Renal cortex interstitium (tissue), 11 donors: ENCODE measurements at regions not wholly inside any gene's neighbourhood (a gene's known extent, or its start where the extent isn't known, plus 50 kb on each side); places are given as distances from the start of the nearest gene placed in this dataset.

Experiments
- DNase-seq, 11 donors: peaks; one replicate each; pipeline ENCODE4 v3.0.0-alpha.2; 2013; ENCODE audit warnings: low read depth in 9 of 11, low spot score in 4 of 11; ENCODE audit errors: extremely low read depth in 1 of 11

- no peak for DNase-seq
These were observed 764.7 kb downstream of the MTRR start for GRCh38 chr5:8633696-8634095.

DNA sequence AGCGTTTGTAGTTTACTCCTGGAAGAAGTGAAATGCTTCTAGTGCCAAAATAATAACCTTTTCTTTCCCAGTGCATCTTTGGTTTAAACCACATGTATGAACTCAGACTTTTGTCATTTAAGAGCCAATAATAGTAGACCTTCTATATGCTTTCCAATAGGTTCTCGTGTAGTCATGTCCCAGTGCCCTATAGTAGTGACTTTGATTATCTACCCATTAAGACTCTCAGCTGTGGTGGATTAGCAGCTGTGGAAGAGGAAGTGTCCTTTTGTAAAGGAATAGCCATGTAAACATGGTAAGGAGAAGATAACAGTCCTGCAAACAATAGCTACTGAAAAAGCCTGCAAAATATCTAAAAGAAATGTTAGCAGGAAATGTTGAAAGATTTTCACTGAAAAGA, 765.3 kb downstream of the MTRR start:
- DNase-seq = no peak

- DNase-seq = no peak
These were observed 773.0 kb downstream of the MTRR start for GRCh38 chr5:8641786-8642505.

- DNase-seq = no peak
These were observed 775.4 kb downstream of the MTRR start for GRCh38 chr5:8644377-8644776.

DNA sequence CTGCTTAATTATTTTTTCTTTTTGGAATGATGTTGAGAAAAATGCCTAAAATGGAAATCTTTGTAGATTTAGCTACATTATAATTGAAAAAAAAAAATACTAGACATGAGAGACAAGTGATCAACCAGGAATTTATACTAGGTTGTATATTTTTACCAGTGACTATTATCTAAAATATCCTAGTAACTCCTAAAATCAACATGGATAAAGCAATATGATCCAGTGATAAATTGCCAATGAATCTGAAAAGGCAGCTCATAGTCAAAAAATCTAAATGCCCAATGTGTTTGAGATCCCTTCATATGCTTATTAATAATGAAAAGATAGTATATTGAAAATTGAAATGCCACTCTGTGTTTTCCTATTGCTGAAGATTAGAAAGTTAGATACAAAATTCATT, 778.2 kb downstream of the MTRR start:
- DNase-seq = no peak

DNA sequence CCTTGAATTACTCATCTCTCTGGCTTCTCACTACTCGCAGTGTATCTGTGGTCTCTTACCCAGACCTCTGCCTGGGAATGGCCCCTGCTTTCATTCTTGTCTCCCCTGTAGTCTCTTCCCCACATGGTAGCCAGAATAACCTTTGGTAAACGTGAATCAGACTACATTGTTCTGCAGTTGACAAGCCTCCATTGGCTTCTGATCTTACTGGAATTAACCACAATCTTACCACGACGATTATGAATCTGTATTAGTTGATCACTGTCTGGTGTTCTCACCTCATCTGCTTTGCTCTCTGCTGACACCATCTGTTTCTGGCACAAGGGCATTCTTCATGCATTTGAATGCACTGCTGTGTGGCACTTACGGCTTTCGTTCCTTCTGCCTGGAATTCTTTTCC, 781.2 kb downstream of the MTRR start:
- no peak for DNase-seq

- no peak for DNase-seq
These were observed 791.4 kb downstream of the MTRR start for GRCh38 chr5:8660133-8660893.

DNA sequence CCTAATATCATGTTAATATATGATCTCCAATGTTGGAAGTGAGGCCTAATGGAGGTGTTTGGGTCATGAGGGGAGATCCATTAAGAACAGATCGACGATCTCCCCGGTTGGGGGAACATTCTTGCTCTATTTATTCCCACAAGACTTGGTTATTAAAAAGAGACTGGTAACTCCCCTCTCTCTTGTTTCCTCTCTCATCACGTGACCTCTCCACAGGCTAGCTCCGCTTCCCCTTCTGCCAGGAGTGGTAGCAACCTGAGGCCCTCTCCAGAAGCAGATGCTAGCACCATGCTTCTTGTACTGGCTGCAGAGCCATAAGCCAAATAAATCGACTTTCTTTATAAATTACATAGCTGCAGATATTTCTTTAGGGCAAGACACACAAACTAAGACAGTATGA, 794.4 kb downstream of the MTRR start:
- no peak for DNase-seq

GRCh38 chr5:8675182-8675581, 806.2 kb downstream of the MTRR start:
- no peak for DNase-seq

GRCh38 chr5:8676695-8677094, 807.7 kb downstream of the MTRR start:
- DNase-seq = no peak

DNA sequence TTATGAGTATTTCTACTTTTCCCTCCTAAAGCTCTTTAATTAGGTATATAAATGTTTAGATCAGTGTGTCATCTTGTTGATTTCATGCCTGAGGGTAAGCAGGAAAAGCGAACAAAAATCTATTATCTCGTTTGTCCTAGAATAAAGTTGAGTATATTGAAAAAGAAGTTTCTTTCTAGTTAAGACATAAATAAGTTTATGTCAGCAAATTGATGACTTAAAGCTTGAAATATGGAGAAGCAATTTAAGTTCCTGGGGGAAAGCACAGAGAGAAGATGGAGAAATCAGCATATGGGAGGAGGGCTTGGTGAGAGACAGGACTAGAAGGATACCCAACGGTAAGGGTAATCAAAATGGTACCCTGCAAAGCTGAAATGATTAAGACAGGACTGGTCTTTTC, 813.4 kb downstream of the MTRR start:
- DNase-seq = no peak

DNA sequence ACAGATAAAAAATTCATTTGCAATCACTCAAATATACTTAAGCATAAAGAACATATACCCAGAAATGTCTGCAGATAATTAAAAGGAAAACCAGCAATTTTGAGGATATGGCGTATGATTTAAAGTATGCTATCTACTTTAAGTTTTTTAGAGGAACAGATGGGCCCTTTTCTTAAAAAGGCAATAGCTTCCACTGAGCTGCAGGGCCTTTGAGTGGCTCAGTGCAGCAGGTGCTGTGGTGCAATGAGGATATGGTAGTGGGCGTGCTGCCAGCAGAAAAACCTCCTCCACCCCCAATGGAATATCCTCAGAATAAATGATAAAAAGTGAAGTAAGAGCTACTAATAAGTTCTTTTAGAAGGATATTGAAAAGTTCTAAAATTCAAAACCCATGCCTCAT, 814.5 kb downstream of the MTRR start:
- DNase-seq = no peak

DNA sequence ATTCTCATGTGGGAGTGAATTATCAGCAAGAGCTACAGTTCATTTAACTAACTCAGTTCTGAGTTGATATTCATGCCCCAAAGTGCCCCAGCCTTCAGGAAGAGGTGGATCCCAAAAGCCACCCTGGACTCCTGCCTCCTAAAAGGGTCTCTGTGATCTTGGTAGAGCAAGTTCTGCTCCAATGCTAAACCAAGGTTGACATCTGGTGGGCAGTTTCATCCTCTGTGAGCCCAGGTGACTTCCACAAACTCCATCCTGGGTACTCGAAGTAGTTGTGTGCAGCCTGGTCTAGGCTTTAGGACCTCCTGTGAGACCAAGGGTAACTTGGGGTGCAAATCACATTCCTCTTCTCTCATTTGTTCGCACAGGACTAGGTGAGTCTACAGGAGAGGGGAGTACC, 816.8 kb downstream of the MTRR start:
- no peak for DNase-seq

DNA sequence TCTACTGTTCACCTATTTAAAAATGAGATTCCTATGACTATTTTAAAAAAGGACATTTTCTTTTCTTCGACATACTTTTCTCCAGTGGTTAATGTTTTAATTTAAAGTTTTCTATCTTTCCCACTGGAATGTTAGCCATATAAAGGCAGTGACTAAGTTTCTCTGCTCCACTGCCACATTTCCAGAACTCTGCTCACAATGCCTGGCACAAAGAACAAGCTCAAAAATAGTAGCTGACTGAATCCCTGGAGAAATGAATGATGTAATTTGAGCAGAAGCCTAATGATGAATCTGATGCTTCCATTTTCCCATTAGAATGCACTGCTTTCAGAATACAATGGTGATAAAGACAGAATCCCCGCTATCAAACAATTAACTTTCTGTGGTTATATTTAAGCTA, 817.8 kb downstream of the MTRR start:
- DNase-seq = no peak

DNA sequence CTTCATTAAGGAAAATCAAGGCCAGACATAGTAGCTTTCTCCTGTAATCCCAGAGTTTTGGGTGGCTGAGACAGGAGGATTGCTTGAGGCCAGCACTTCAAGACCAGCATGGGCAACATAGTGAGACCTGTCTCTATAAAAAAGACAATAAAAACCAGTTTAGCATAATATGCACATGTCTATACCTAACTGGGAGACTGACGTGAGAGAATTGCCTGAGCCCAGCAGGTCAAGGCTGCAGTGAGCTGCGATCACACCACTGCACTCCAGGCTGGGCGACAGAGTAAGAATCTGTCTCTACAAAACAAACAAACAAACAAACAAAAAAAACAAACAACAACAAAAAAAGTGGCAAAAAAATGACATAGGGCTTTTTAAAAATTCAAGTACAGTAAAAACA, 820.8 kb downstream of the MTRR start:
- no peak for DNase-seq

GRCh38 chr5:8691221-8691620, 822.3 kb downstream of the MTRR start:
- no peak for DNase-seq

GRCh38 chr5:8693341-8693844, 824.4 kb downstream of the MTRR start:
- no peak for DNase-seq

- DNase-seq = no peak
These were observed 825.6 kb downstream of the MTRR start for GRCh38 chr5:8694545-8694944.

DNA sequence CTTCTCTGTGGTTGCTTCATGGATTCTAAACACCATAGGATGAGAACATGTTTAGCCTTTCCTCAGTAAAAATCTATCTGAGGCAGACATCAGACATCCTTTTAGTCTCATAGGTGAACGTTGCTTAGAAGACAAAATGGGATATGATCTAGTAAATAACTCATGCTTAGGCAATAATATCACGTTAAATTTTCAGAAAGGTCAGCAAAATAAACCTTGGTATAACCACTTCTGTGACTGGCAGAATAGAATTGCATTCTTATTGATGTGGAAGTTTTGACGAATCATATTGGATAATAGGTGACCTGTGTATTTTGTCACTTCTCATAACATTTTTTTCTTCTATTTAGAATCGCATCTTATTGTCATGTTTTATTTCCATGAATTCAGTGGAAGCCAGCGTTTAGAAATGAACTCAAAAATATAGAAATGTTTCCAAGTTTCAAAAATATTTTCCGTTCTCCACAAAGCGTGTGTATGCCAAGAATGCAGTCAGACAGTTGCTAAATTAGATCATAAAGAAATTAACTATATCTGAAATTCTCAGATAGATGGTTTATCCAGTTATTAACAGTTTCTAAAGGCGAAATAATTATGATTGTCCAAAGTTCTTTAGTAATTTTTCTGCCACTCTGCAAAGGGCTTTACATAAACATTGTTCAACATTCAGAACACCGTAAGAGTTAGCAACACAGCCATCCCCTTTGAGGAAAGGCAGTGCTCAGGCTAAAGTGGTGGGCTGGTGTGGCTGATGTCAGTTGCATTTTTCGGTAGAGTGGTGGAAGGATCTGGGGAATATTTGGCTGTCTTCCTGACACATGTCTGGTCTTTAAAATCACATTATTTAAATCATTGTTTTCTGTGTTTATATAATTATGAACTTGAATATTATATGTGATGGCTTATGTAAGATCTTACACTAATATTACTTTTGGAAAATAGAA, 827.2 kb downstream of the MTRR start:
- no peak for DNase-seq

GRCh38 chr5:8700222-8700621, 831.3 kb downstream of the MTRR start:
- no peak for DNase-seq
